ENCODE measurements at regions not wholly inside any gene's neighbourhood (a gene's known extent, or its start where the extent isn't known, plus 50 kb on each side); places are given as distances from the start of the nearest gene placed in this dataset.

GRCh38 chr6:144352331-144352730 lies 67.2 kb downstream of the UTRN start:
- TF ChIP-seq CTCF (IDR thresholded peaks at IDR 0.05) (no peak), POLR2A (IDR thresholded peaks at IDR 0.05) (no peak)
